IgD-negative memory B cell (primary cell): ENCODE measurements at regions not wholly inside any gene's neighbourhood (a gene's known extent, or its start where the extent isn't known, plus 50 kb on each side); places are given as distances from the start of the nearest gene placed in this dataset.

Experiments used
- H3K27ac Mint-ChIP-seq, 3 donors: one replicate each; pipeline ENCODE4 v1.8.0; 2020 to 2022; ENCODE audit warnings: mild to moderate bottlenecking in 3 of 3, mixed read lengths in 3 of 3, moderate library complexity in 1 of 3
- H3K27me3 Mint-ChIP-seq: one replicate; pipeline ENCODE4 v1.8.0; 2021; ENCODE audit warnings: mixed read lengths
- H3K36me3 Mint-ChIP-seq: one replicate; pipeline ENCODE4 v1.8.0; 2020; ENCODE audit warnings: mild to moderate bottlenecking, mixed read lengths
- H3K4me1 Mint-ChIP-seq, 3 donors: one replicate each; pipeline ENCODE4 v1.8.0; 2020 to 2022; ENCODE audit warnings: mixed read lengths in 3 of 3, mild to moderate bottlenecking in 1 of 3
- H3K4me3 Mint-ChIP-seq, 4 donors: one replicate each; pipeline ENCODE4 v1.8.0; 2020 to 2022; ENCODE audit warnings: mild to moderate bottlenecking in 4 of 4, mixed read lengths in 4 of 4, moderate library complexity in 3 of 4
- H3K9me3 Mint-ChIP-seq, 3 donors: one replicate each; pipeline ENCODE4 v1.8.0; 2020 to 2021; ENCODE audit warnings: mixed read lengths in 3 of 3, mild to moderate bottlenecking in 1 of 3

GRCh38 chr12:110794623-110795280, 52.0 kb upstream of the CCDC63 start:
- Mint-ChIP-seq H3K36me3 (peaks cover 4% of the 10 kb centered on the region), H3K27me3 (no peaks in the 10 kb centered on the region), H3K9me3 (peaks cover 0 to 2% (median 1%) of the 10 kb centered on the region in 3 donors), H3K4me1 (peaks cover 0 to 1% (median 0%) of the 10 kb centered on the region in 3 donors), H3K27ac (peak overlapping the region in 1 of 3 donors; percentile 33), H3K4me3 (no peak overlapping the region)

GRCh38 chr12:110796952-110797351, 49.8 kb upstream of the CCDC63 start:
- peaks cover 4% of the 10 kb centered on the region for H3K36me3 Mint-ChIP-seq
- H3K27ac Mint-ChIP-seq, result no peak overlapping the region
- no peaks in the 10 kb centered on the region for H3K27me3 Mint-ChIP-seq
- H3K9me3 Mint-ChIP-seq, result peaks cover 0 to 10% (median 4%) of the 10 kb centered on the region in 3 donors
- no peaks in the 10 kb centered on the region for H3K4me1 Mint-ChIP-seq
- H3K4me3 Mint-ChIP-seq, result peak overlapping the region in 1 of 4 donors; percentile 39
